RWPE2 (cell line): ENCODE measurements at regions not wholly inside any gene's neighbourhood (a gene's known extent, or its start where the extent isn't known, plus 50 kb on each side); places are given as distances from the start of the nearest gene placed in this dataset.
"Not testable (repeated sequence)": the region's sequence is repeated elsewhere in the genome, so short reads cannot be mapped to it uniquely, and the experiment has no call there.

Source experiments
- ATAC-seq: fragments of 200-7000 bp; cut with Tn5 transposase; 3 replicates; pipeline ENCODE4 v1.9.1; 2021; ENCODE audit warnings: low read depth
- DNase-seq: peaks from one replicate; pipeline ENCODE4 v3.0.0-alpha.2; 2020; ENCODE audit warnings: low spot score
- H3K27ac ChIP-seq: fragments of 450-650 bp; 2 replicates; pipeline ENCODE4 v1.5.1; 2017; ENCODE audit warnings: mild to moderate bottlenecking; ENCODE audit not compliant: poor library complexity, severe bottlenecking
- H3K27me3 ChIP-seq: fragments of 250-450 bp; sonication (Bioruptor Pico); 2 replicates; pipeline ENCODE4 v1.5.1; 2021; ENCODE audit warnings: mild to moderate bottlenecking, moderate library complexity; ENCODE audit not compliant: insufficient read depth, poor library complexity, severe bottlenecking
- H3K36me3 ChIP-seq: fragments of 250-450 bp; sonication (Bioruptor Pico); 2 replicates; pipeline ENCODE4 v1.5.1; 2020; ENCODE audit warnings: low read depth, mild to moderate bottlenecking, moderate library complexity
- H3K4me1 ChIP-seq: fragments of 250-450 bp; sonication (Bioruptor Pico); 2 replicates; pipeline ENCODE4 v1.5.1; 2021; ENCODE audit warnings: mild to moderate bottlenecking, moderate library complexity; ENCODE audit not compliant: insufficient read depth, poor library complexity, severe bottlenecking
- H3K4me3 ChIP-seq: fragments of 250-450 bp; sonication (Bioruptor Pico); 2 replicates; pipeline ENCODE4 v1.5.1; 2021; ENCODE audit warnings: mild to moderate bottlenecking, moderate library complexity; ENCODE audit not compliant: severe bottlenecking
- H3K9me3 ChIP-seq: fragments of 250-450 bp; sonication (Bioruptor Pico); 2 replicates; pipeline ENCODE4 v1.5.1; 2021; ENCODE audit warnings: mild to moderate bottlenecking, moderate library complexity; ENCODE audit not compliant: severe bottlenecking
- TF ChIP-seq, protein P1 (sequence below): fragments of 450-650 bp; IDR thresholded peaks from one replicate; pipeline ENCODE4 v1.5.1; 2017; ENCODE audit warnings: mild to moderate bottlenecking, moderate library complexity; ENCODE audit not compliant: poor library complexity, severe bottlenecking

DNA sequence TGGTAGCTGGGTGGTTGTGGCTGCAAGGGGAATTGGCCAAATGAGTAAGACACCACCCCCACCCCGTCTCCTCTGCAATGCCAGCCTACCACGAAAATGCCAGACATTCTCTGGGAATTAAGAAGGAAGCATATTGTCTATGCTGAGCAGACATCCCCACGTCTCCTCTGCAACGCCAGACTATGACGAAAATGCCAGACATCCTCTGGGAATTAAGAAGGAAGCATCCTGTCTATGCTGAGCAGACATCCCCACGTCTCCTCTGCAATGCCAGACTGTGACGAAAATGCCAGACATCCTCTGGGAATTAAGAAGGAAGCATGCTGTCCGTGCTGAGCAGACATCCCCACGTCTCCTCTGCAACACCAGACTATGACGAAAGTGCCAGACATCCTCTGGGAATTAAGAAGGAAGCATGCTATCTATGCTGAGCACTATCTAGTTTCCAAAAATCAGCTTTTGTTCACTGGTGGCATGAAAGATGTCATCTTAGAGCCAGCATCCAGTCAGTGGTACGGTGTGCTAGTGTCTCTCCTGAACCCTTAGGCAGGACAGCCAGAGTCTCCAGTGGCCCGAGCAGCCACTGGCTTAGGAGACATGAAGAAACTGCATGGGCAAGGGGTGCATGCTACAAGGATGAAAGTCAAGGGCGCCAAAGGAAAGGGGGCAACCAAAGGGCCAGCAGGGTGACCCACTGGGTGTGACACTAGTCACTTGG is 339.8 kb upstream of the FRG1 start:
- no peaks in the 10 kb centered on the region for H3K9me3 ChIP-seq
- no peaks in the 10 kb centered on the region for H3K27me3 ChIP-seq
- H3K27ac ChIP-seq, result no peak overlapping the region
- DNase-seq (no peak), ATAC-seq (no peak)
- H3K4me3 ChIP-seq, result no peak overlapping the region
- no peaks in the 10 kb centered on the region for H3K36me3 ChIP-seq
- no peaks in the 10 kb centered on the region for H3K4me1 ChIP-seq
- TF ChIP-seq, protein P1, sequence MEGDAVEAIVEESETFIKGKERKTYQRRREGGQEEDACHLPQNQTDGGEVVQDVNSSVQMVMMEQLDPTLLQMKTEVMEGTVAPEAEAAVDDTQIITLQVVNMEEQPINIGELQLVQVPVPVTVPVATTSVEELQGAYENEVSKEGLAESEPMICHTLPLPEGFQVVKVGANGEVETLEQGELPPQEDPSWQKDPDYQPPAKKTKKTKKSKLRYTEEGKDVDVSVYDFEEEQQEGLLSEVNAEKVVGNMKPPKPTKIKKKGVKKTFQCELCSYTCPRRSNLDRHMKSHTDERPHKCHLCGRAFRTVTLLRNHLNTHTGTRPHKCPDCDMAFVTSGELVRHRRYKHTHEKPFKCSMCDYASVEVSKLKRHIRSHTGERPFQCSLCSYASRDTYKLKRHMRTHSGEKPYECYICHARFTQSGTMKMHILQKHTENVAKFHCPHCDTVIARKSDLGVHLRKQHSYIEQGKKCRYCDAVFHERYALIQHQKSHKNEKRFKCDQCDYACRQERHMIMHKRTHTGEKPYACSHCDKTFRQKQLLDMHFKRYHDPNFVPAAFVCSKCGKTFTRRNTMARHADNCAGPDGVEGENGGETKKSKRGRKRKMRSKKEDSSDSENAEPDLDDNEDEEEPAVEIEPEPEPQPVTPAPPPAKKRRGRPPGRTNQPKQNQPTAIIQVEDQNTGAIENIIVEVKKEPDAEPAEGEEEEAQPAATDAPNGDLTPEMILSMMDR, result no peak

GRCh38 chr4:189602827-189603226 is 337.8 kb upstream of the FRG1 start:
- H3K4me3 ChIP-seq, H3K27ac ChIP-seq, H3K4me1 ChIP-seq, ATAC-seq, DNase-seq, H3K9me3 ChIP-seq, H3K36me3 ChIP-seq, H3K27me3 ChIP-seq: not testable (repeated sequence)

- not testable (repeated sequence) for H3K4me3 ChIP-seq, DNase-seq, ATAC-seq, H3K36me3 ChIP-seq, H3K27ac ChIP-seq, H3K4me1 ChIP-seq, H3K9me3 ChIP-seq, H3K27me3 ChIP-seq
These were observed 330.1 kb upstream of the FRG1 start for GRCh38 chr4:189610571-189610970.

- H3K36me3 ChIP-seq, result no peaks in the 10 kb centered on the region
- no peak for DNase-seq
- no peak overlapping the region for H3K4me3 ChIP-seq
- TF ChIP-seq, protein P1, result no peak
- no peaks in the 10 kb centered on the region for H3K9me3 ChIP-seq
- ATAC-seq, result no peak
- no peaks in the 10 kb centered on the region for H3K4me1 ChIP-seq
- no peak overlapping the region for H3K27ac ChIP-seq
- no peaks in the 10 kb centered on the region for H3K27me3 ChIP-seq
These were observed 327.5 kb upstream of the FRG1 start for GRCh38 chr4:189613207-189613606.

GRCh38 chr4:189615217-189615663 is 325.4 kb upstream of the FRG1 start:
- TF ChIP-seq, protein P1, result no peak

DNA sequence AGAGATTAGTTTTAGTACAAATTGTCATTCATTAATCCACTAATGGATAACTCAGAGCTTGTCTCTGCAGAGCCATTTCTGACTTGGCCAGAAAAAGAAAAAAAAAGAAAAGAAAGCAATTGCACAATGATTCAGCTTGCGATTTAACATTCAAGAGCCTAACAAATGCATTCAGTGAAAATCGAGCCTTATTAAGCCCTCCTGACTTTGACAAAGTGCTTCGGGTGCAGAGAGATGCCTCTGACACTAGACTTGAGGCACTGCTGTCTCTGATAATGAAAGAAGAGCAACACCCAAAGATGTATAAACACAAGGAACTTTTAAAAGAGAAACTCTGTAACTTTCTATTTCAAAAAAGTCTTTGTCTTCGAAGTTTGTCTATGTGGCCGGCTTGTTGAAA is 322.9 kb upstream of the FRG1 start:
- not testable (repeated sequence) for H3K27me3 ChIP-seq, H3K36me3 ChIP-seq, H3K4me1 ChIP-seq, H3K4me3 ChIP-seq, H3K9me3 ChIP-seq, H3K27ac ChIP-seq, DNase-seq, ATAC-seq

More at GRCh38 chr4:189615217-189615663, 325.4 kb upstream of the FRG1 start:
- Histone ChIP-seq H3K27me3 (no peaks in the 10 kb centered on the region), H3K27ac (no peak overlapping the region), H3K9me3 (no peaks in the 10 kb centered on the region), H3K4me1 (no peaks in the 10 kb centered on the region), H3K4me3 (no peak overlapping the region), H3K36me3 (no peaks in the 10 kb centered on the region)
- ATAC-seq (no peak), DNase-seq (no peak)

DNA sequence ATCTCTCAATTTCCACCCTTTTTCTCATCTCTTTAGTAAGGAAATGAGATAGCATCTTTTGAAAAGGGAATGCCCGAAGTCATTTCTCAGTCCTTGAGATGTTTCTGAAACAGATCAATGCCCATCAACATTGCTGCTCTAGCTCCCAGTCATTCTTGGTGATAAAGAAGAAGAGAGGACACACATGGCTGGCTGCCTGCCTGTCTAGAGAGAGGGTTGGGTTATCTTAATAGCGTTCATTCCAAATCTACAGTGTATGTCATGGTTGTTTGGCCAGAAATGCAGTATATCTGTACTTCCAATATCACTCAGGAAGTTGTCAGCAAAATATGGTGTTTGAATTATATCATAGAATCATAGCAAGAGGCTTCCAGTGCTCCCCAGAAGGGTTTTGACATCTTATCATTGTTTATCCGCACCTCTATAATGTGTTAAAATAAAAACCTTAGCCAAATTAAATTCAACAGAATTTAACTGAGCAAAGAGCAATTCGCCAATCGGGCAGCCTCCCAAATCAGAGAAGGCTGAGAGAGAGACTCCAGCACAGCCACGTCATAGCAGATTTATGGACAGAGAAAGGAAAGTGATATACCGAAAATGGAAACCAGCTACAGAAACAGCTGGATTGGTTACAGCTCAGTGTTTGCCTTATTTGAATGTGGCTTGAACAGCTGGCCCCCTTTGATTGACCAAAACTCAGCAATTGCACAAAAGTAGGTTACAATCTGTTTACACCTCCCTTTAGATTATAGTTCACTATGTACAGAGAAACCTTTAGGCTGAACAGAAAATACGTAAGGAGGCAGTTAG is 321.0 kb upstream of the FRG1 start:
- H3K27me3 ChIP-seq, H3K36me3 ChIP-seq, H3K4me3 ChIP-seq, H3K27ac ChIP-seq, ATAC-seq, H3K4me1 ChIP-seq, H3K9me3 ChIP-seq, DNase-seq: not testable (repeated sequence)

DNA sequence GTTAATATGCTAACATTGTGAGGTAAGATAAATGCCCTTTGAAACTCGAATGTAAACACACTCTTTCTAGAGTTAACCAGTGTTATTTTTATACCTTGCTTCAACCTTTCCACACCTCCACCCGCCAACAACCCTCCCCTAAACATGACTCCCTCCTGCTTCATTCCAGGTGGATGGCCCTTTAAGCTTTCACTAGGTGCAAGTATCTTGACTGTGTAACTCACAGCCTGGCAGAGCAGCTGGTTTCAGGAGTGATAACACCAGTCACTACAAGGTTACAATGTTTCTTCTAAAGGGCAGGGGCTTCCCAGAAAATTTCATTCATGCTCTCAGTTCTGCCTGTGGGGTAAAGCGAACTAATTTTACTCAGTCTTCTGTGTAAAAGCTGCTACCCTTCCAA is 318.1 kb upstream of the FRG1 start:
- not testable (repeated sequence) for H3K4me3 ChIP-seq, H3K4me1 ChIP-seq, ATAC-seq, H3K9me3 ChIP-seq, H3K36me3 ChIP-seq, H3K27ac ChIP-seq, H3K27me3 ChIP-seq, DNase-seq
